H1 (cell line): ENCODE measurements at regions not wholly inside any gene's neighbourhood (a gene's known extent, or its start where the extent isn't known, plus 50 kb on each side); places are given as distances from the start of the nearest gene placed in this dataset.

Source experiments
- CTCF ChIA-PET: fragments of 300-600 bp; sonication (Branson Sonifier 250); formaldehyde crosslinking; loops from one replicate; lab custom pipeline; 2021; ENCODE audit not compliant: partially characterized antibody; lab: Charles Lee
- POLR2A ChIA-PET: fragments of 300-600 bp; sonication (Branson Sonifier 250); formaldehyde crosslinking; loops from one replicate; lab custom pipeline; 2021; ENCODE audit warnings: inconsistent platforms; ENCODE audit not compliant: partially characterized antibody; lab: Charles Lee
- DNase-seq, 2 experiments: peaks; one replicate each; pipeline versions ENCODE4 v3.0.0 to v3.0.0-alpha.2; 2010 to 2022; ENCODE audit warnings: low spot score in 2 of 2, low read depth in 1 of 2, mixed read lengths in 1 of 2
- FAIRE-seq: peaks from 2 replicates; lab custom pipeline; 2011; peaks lifted over from hg19 to GRCh38; lab: Jason Lieb, UNC
- H2AFZ ChIP-seq: 2 replicates; pipeline ENCODE4 v1.8.1; 2012; ENCODE audit warnings: low read length, inconsistent platforms
- H2AK5ac ChIP-seq: 2 replicates; pipeline ENCODE4 v1.6.1; 2013; ENCODE audit warnings: low read depth, low read length
- H2BK120ac ChIP-seq: replicated peaks from 2 replicates; pipeline ENCODE3; 2013; ENCODE audit warnings: low read depth, low read length, inconsistent platforms
- H2BK12ac ChIP-seq: 2 replicates; pipeline ENCODE4 v1.6.1; 2013; ENCODE audit warnings: low read depth, low read length
- H2BK15ac ChIP-seq: 2 replicates; pipeline ENCODE4 v1.6.1; 2013; ENCODE audit warnings: low read length
- H2BK20ac ChIP-seq: 2 replicates; pipeline ENCODE4 v1.6.1; 2013; ENCODE audit warnings: low read length
- H2BK5ac ChIP-seq: 2 replicates; pipeline ENCODE4 v1.6.1; 2013; ENCODE audit warnings: low read depth, low read length
- H3K14ac ChIP-seq: 2 replicates; pipeline ENCODE4 v1.6.1; 2013; ENCODE audit warnings: inconsistent platforms; ENCODE audit not compliant: insufficient read length
- H3K18ac ChIP-seq: 2 replicates; pipeline ENCODE4 v1.6.1; 2013; ENCODE audit warnings: low read length; ENCODE audit errors: extremely low read depth
- H3K23ac ChIP-seq: 2 replicates; pipeline ENCODE4 v1.6.1; 2013; ENCODE audit warnings: inconsistent platforms; ENCODE audit not compliant: insufficient read length
- H3K23me2 ChIP-seq: 2 replicates; pipeline ENCODE4 v1.6.1; 2013; ENCODE audit warnings: low read depth, low read length
- H3K27ac ChIP-seq: 2 replicates; pipeline ENCODE4 v1.6.1; 2011; ENCODE audit warnings: low read depth, low read length, inconsistent platforms
- H3K27me3 ChIP-seq, 4 experiments: replicated peaks in 1 of 4; 1 replicate in 1 of 4; 2 replicates in 3 of 4; pipeline versions ENCODE4 v1.6.1 to v1.8.1; 2011 to 2013; ENCODE audit warnings: low read length in 3 of 4, mild to moderate bottlenecking in 3 of 4, inconsistent platforms in 2 of 4, mixed read lengths in 2 of 4, moderate library complexity in 1 of 4; ENCODE audit not compliant: control insufficient read depth in 3 of 4, insufficient read depth in 3 of 4; ENCODE audit errors: extremely low read depth in 1 of 4
- H3K36me3 ChIP-seq, 4 experiments: 2 replicates each; pipeline versions ENCODE4 v1.6.1 to v1.8.1; 2011 to 2013; ENCODE audit warnings: mild to moderate bottlenecking in 4 of 4, low read length in 3 of 4, moderate library complexity in 2 of 4, control low read depth in 1 of 4, inconsistent platforms in 1 of 4; ENCODE audit not compliant: insufficient read depth in 4 of 4, control insufficient read depth in 2 of 4
- H3K4ac ChIP-seq: replicated peaks from 2 replicates; pipeline ENCODE3; 2013; ENCODE audit warnings: low read length, low read depth, mixed read lengths, inconsistent platforms; ENCODE audit not compliant: insufficient read length
- H3K4me1 ChIP-seq, 4 experiments: replicated peaks in 1 of 4; 1 replicate in 1 of 4; 2 replicates in 3 of 4; pipeline versions ENCODE4 v1.6.1 to v1.8.1; 2011 to 2013; ENCODE audit warnings: low read length in 3 of 4, inconsistent platforms in 2 of 4, mixed read lengths in 1 of 4; ENCODE audit not compliant: insufficient read depth in 4 of 4, control insufficient read depth in 3 of 4
- H3K4me2 ChIP-seq, 2 experiments: 2 replicates each; pipeline versions ENCODE4 v1.6.1 to v1.8.1; 2011 to 2013; ENCODE audit warnings: low read depth in 2 of 2, low read length in 2 of 2, control low read depth in 1 of 2, inconsistent platforms in 1 of 2, mild to moderate bottlenecking in 1 of 2; ENCODE audit not compliant: insufficient read depth in 1 of 2
- H3K4me3 ChIP-seq, 4 experiments: fragments of 200-600, 300-600 bp in 1 of 4; sonication (generic), shearing (Covaris generic), sonication (Bioruptor Twin) in 1 of 4; 2 replicates each; pipeline versions ENCODE4 v1.5.1 to v1.8.1; 2011 to 2016; ENCODE audit warnings: low read length in 4 of 4, low read depth in 3 of 4, control low read depth in 2 of 4, inconsistent platforms in 2 of 4, mild to moderate bottlenecking in 2 of 4, mixed read lengths in 1 of 4, moderate library complexity in 1 of 4; ENCODE audit not compliant: insufficient read depth in 2 of 4; ENCODE audit errors: extremely low read depth in 1 of 4
- H3K56ac ChIP-seq: replicated peaks from 2 replicates; pipeline ENCODE3; 2013; ENCODE audit warnings: low read depth, mild to moderate bottlenecking, mixed read lengths, low read length, inconsistent platforms; ENCODE audit not compliant: insufficient read length
- H3K79me1 ChIP-seq: 2 replicates; pipeline ENCODE4 v1.6.1; 2013; ENCODE audit warnings: low read depth, low read length, control low read depth
- H3K79me2 ChIP-seq, 2 experiments: 2 replicates each; pipeline versions ENCODE4 v1.6.1 to v1.8.1; 2012 to 2013; ENCODE audit warnings: low read length in 2 of 2, mild to moderate bottlenecking in 2 of 2, inconsistent platforms in 1 of 2; ENCODE audit not compliant: insufficient read depth in 2 of 2, control insufficient read depth in 1 of 2
- H3K9ac ChIP-seq, 4 experiments: replicated peaks in 1 of 4; 1 replicate in 1 of 4; 2 replicates in 3 of 4; pipeline versions ENCODE4 v1.6.1 to v1.8.1; 2011 to 2013; ENCODE audit warnings: low read depth in 3 of 4, low read length in 3 of 4, control low read depth in 2 of 4, mild to moderate bottlenecking in 2 of 4, moderate library complexity in 2 of 4, inconsistent platforms in 1 of 4; ENCODE audit errors: extremely low read depth in 1 of 4
- H3K9me3 ChIP-seq, 2 experiments: 2 replicates each; pipeline versions ENCODE4 v1.6.1 to v1.8.1; 2012 to 2013; ENCODE audit warnings: mild to moderate bottlenecking in 2 of 2, moderate library complexity in 2 of 2, control low read depth in 1 of 2, inconsistent platforms in 1 of 2, low read depth in 1 of 2, low read length in 1 of 2, mixed read lengths in 1 of 2; ENCODE audit not compliant: insufficient read depth in 2 of 2
- H4K20me1 ChIP-seq, 2 experiments: replicated peaks in 1 of 2; 2 replicates each; pipeline versions ENCODE3 to v1.8.1; 2011 to 2013; ENCODE audit warnings: inconsistent platforms in 2 of 2, low read length in 2 of 2, mild to moderate bottlenecking in 1 of 2; ENCODE audit not compliant: insufficient read depth in 2 of 2, control insufficient read depth in 1 of 2
- H4K5ac ChIP-seq: 2 replicates; pipeline ENCODE4 v1.6.1; 2013; ENCODE audit warnings: low read length, low read depth, mixed read lengths, inconsistent platforms; ENCODE audit not compliant: insufficient read length
- H4K8ac ChIP-seq: 2 replicates; pipeline ENCODE4 v1.8.0; 2013; ENCODE audit warnings: mild to moderate bottlenecking, moderate library complexity, low read length, inconsistent platforms; ENCODE audit not compliant: insufficient read depth; ENCODE audit errors: extremely low read depth
- H4K91ac ChIP-seq: replicated peaks from 2 replicates; pipeline ENCODE3; 2013; ENCODE audit warnings: low read length, mixed read lengths, inconsistent platforms; ENCODE audit not compliant: insufficient read length
- BACH1 ChIP-seq: IDR thresholded peaks from 2 replicates; pipeline ENCODE4 v1.6.1; 2012; ENCODE audit warnings: low read length, improper control_type of control experiment
- BRCA1 ChIP-seq: IDR thresholded peaks from 2 replicates; pipeline ENCODE4 v1.6.1; 2012; ENCODE audit warnings: low read depth, low read length, improper control_type of control experiment
- CBX8 ChIP-seq: fragments of 300-800, 300-1000 bp; sonication (generic); IDR thresholded peaks from 2 replicates; pipeline ENCODE4 v1.7.1; 2016; ENCODE audit warnings: low read depth, low read length, borderline replicate concordance
- CEBPB ChIP-seq: IDR thresholded peaks from 2 replicates; pipeline ENCODE4 v1.6.1; 2012; ENCODE audit warnings: low read depth, low read length
- CREB1 ChIP-seq: IDR thresholded peaks from 2 replicates; pipeline ENCODE4 v1.6.1; 2012; ENCODE audit warnings: inconsistent platforms
- FOSL1 ChIP-seq: IDR thresholded peaks from 2 replicates; pipeline ENCODE4 v1.6.1; 2011; ENCODE audit warnings: mild to moderate bottlenecking, low read depth, low read length, moderate library complexity; ENCODE audit not compliant: insufficient read depth
- JUN ChIP-seq: IDR thresholded peaks from 2 replicates; pipeline ENCODE4 v1.6.1; 2011; ENCODE audit warnings: low read depth, mild to moderate bottlenecking, improper control_type of control experiment, low read length
- KDM1A ChIP-seq: fragments of 200-600, 300-600 bp; sonication (generic); IDR thresholded peaks from 2 replicates; pipeline ENCODE4 v1.7.1; 2016; ENCODE audit warnings: mild to moderate bottlenecking, low read length, borderline replicate concordance
- MAFK ChIP-seq: IDR thresholded peaks from 2 replicates; pipeline ENCODE4 v1.6.1; 2012; ENCODE audit warnings: low read depth, mild to moderate bottlenecking, improper control_type of control experiment, low read length
- POLR2A ChIP-seq, 2 experiments: IDR thresholded peaks; 1 replicate in 1 of 2; 2 replicates in 1 of 2; pipeline ENCODE4 v1.6.1; 2011; ENCODE audit warnings: low read depth in 2 of 2, low read length in 2 of 2, mild to moderate bottlenecking in 2 of 2; ENCODE audit errors: control extremely low read depth in 1 of 2
- SIN3A ChIP-seq, 2 experiments: IDR thresholded peaks in 1 of 2; conservative IDR thresholded peaks in 1 of 2; 2 replicates each; pipeline ENCODE4 v1.6.1; 2011 to 2012; ENCODE audit warnings: low read length in 2 of 2, improper control_type of control experiment in 1 of 2, low read depth in 1 of 2, mild to moderate bottlenecking in 1 of 2
- SIX5 ChIP-seq: IDR thresholded peaks from 2 replicates; pipeline ENCODE4 v1.6.1; 2011; ENCODE audit warnings: mild to moderate bottlenecking, low read depth, low read length
- SRF ChIP-seq: IDR thresholded peaks from 2 replicates; pipeline ENCODE4 v1.6.1; 2011; ENCODE audit warnings: mild to moderate bottlenecking, low read depth, low read length, moderate library complexity
- TCF12 ChIP-seq: IDR thresholded peaks from 2 replicates; pipeline ENCODE4 v1.6.1; 2011; ENCODE audit warnings: low read depth, mild to moderate bottlenecking, low read length
- ZNF274 ChIP-seq: IDR thresholded peaks from 2 replicates; pipeline ENCODE4 v1.7.0; 2012; ENCODE audit warnings: low read length, borderline replicate concordance; ENCODE audit errors: extremely low read depth
- WGBS, 2 experiments: shearing (Covaris generic) in 1 of 2; methylation state at CpG; one replicate each; pipeline versions ENCODE4 v1.1.6 to v1.1.7; 2013 to 2015; ENCODE audit warnings: low lambda C conversion rate in 2 of 2, mixed read lengths in 2 of 2, inconsistent platforms in 1 of 2, low coverage in 1 of 2, missing lambda C conversion rate in 1 of 2; ENCODE audit not compliant: insufficient replicate concordance in 2 of 2, insufficient coverage in 1 of 2, insufficient read length in 1 of 2; ENCODE audit errors: extremely low coverage in 1 of 2, missing lambda C conversion rate in 1 of 2; 5-methylcytosine and 5-hydroxymethylcytosine counted together

DNA sequence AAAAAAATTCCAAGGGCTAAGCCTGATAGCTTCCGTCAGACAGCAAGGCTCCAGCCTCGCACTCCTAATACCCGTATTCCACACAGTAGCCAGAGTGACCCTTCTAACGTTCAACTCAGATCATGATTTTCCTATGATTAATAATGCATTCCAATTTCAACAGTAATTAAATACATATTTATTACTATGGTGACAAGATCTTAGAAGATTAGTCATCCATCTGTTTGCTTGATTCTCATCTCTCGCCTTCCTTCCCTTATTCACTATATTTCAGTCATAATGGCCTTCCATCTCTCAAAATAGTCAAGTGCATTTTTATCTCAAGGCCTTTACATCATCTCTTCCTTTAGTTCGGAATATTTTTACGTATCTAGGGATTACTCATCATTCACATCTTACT lies 621.2 kb upstream of the SPRY2 start:
- no peak overlapping the region for H2BK5ac ChIP-seq
- FAIRE-seq (no peak), DNase-seq (no peak)
- H3K23ac ChIP-seq, result no peak overlapping the region
- H2BK20ac ChIP-seq, result no peak overlapping the region
- no peak overlapping the region for H3K27ac ChIP-seq
- no peaks in the 10 kb centered on the region; the same call in 1 of the 2 replicates for H3K23me2 ChIP-seq
- no peak overlapping the region for H3K14ac ChIP-seq
- H3K4me2 ChIP-seq, result no peak overlapping the region
- no peaks in the 10 kb centered on the region for H3K36me3 ChIP-seq
- TF ChIP-seq SIX5 (no peak), SIN3A (conservative IDR thresholded peaks at IDR 0.05 in 1 of 2, IDR thresholded peaks at IDR 0.05 in 1 of 2; ENCODE audit: low read depth in 1 of 2, low read length in 2 of 2) (no peak), KDM1A (no peak), POLR2A (IDR thresholded peaks at IDR 0.05; ENCODE audit: control extremely low read depth in 1 of 2, low read depth in 2 of 2, low read length in 2 of 2) (no peak), JUN (no peak), TCF12 (no peak), CEBPB (no peak), ZNF274 (no peak), MAFK (no peak), SRF (no peak), CREB1 (no peak), BRCA1 (no peak), BACH1 (no peak), CBX8 (no peak), FOSL1 (no peak)
- H3K4me1 ChIP-seq, result peaks cover 0 to 3% (median 0%) of the 10 kb centered on the region in 4 experiments; a peak in 2 of 7 replicates
- no peaks in the 10 kb centered on the region for H3K9me3 ChIP-seq
- no peak overlapping the region for H4K5ac ChIP-seq
- H3K4ac ChIP-seq, result no peak overlapping the region
- H2AFZ ChIP-seq, result no peak overlapping the region
- ChIA-PET CTCF (interaction anchor here (0.7 to 1.0 kb wide), 2 partner anchors 16 to 157 kb away, joined by 3 read pairs; no protein-coding TSS in a partner anchor), POLR2A (no interaction called here)
- H2AK5ac ChIP-seq, result no peak overlapping the region
- H3K4me3 ChIP-seq, result no peak overlapping the region
- H4K91ac ChIP-seq, result no peak overlapping the region
- no peaks in the 10 kb centered on the region for H3K79me1 ChIP-seq
- no peak overlapping the region for H2BK15ac ChIP-seq
- no peak overlapping the region for H3K56ac ChIP-seq
- no peak overlapping the region for H4K8ac ChIP-seq
- no peaks in the 10 kb centered on the region for H3K79me2 ChIP-seq
- H4K20me1 ChIP-seq, result no peaks in the 10 kb centered on the region
- 86% methylated on average over 7 of the region's 7 CpGs; no CpG with 5 or more reads in 1 of the 2 experiments for WGBS, 2 experiments
- H3K18ac ChIP-seq, result no peak overlapping the region
- H3K27me3 ChIP-seq, result no peaks in the 10 kb centered on the region
- no peak overlapping the region for H2BK12ac ChIP-seq
- H2BK120ac ChIP-seq, result peak overlapping the region; percentile 64
- H3K9ac ChIP-seq, result no peak overlapping the region
